ENCODE measurements at regions not wholly inside any gene's neighbourhood (a gene's known extent, or its start where the extent isn't known, plus 50 kb on each side); places are given as distances from the start of the nearest gene placed in this dataset.

- Histone ChIP-seq H3K27me3 (ENCODE audit: control insufficient read depth in 4 of 4, insufficient read depth in 4 of 4, low read length in 3 of 4) (no peaks in the 10 kb centered on the region), H3K9me3 (ENCODE audit: control insufficient read depth in 4 of 4, low read length in 3 of 4) (no peaks in the 10 kb centered on the region), H3K36me3 (ENCODE audit: control insufficient read depth in 4 of 4, insufficient read depth in 3 of 4, low read depth in 1 of 4, low read length in 3 of 4) (no peaks in the 10 kb centered on the region), H3K9ac (ENCODE audit: low read depth in 1 of 2, low read length in 2 of 2) (no peak overlapping the region), H3K4me3 (ENCODE audit: low read depth in 1 of 3, low read length in 3 of 3) (no peak overlapping the region), H3K4me1 (ENCODE audit: control insufficient read depth in 4 of 4, insufficient read depth in 4 of 4, low read length in 3 of 4) (peaks cover 0 to 6% (median under 1%) of the 10 kb centered on the region in 4 donors), H3K27ac (ENCODE audit: low read depth in 1 of 2, low read length in 2 of 2) (no peak overlapping the region)
- TF ChIP-seq ATF3 (IDR thresholded peaks at IDR 0.05) (no peak), HNF4A (conservative IDR thresholded peaks at IDR 0.05) (no peak), ZBTB33 (IDR thresholded peaks at IDR 0.05) (no peak), TAF1 (conservative IDR thresholded peaks at IDR 0.05) (no peak), CTCF (IDR thresholded peaks at IDR 0.05; ENCODE audit: low read depth, low read length, missing input control) (no peak), NR2F2 (IDR thresholded peaks at IDR 0.05) (no peak), FOXA1 (IDR thresholded peaks at IDR 0.05) (no peak), GABPA (IDR thresholded peaks at IDR 0.05 in 1 of 2, conservative IDR thresholded peaks at IDR 0.05 in 1 of 2) (no peak), REST (IDR thresholded peaks at IDR 0.05) (no peak), YY1 (IDR thresholded peaks at IDR 0.05) (no peak), JUND (IDR thresholded peaks at IDR 0.05) (no peak), FOXA2 (IDR thresholded peaks at IDR 0.05) (no peak)
- WGBS: 59% methylated on average over 4 of the region's 4 CpGs
- no peak for DNase-seq (ENCODE audit: low spot score)
Measured at GRCh38 chr3:191721390-191721861, 260.5 kb downstream of the PYDC2 start.

- peaks cover 0 to 6% (median 2%) of the 10 kb centered on the region in 4 donors for H3K4me1 ChIP-seq (ENCODE audit: control insufficient read depth in 4 of 4, insufficient read depth in 4 of 4, low read length in 3 of 4)
- H3K4me3 ChIP-seq (ENCODE audit: low read depth in 1 of 3, low read length in 3 of 3): no peak overlapping the region
- no peaks in the 10 kb centered on the region for H3K9me3 ChIP-seq (ENCODE audit: control insufficient read depth in 4 of 4, low read length in 3 of 4)
- no peak overlapping the region for H3K9ac ChIP-seq (ENCODE audit: low read depth in 1 of 2, low read length in 2 of 2)
- no peak overlapping the region for H3K27ac ChIP-seq (ENCODE audit: low read depth in 1 of 2, low read length in 2 of 2)
- DNase-seq (ENCODE audit: low spot score): no peak
- 6% methylated on average over 1 of the region's 1 CpG for WGBS
- no peaks in the 10 kb centered on the region for H3K27me3 ChIP-seq (ENCODE audit: control insufficient read depth in 4 of 4, insufficient read depth in 4 of 4, low read length in 3 of 4)
- no peaks in the 10 kb centered on the region for H3K36me3 ChIP-seq (ENCODE audit: control insufficient read depth in 4 of 4, insufficient read depth in 3 of 4, low read depth in 1 of 4, low read length in 3 of 4)
- TF ChIP-seq EGR1 (IDR thresholded peaks at IDR 0.05; ENCODE audit: low read depth in 2 of 2) (no peak), ZBTB33 (IDR thresholded peaks at IDR 0.05) (no peak), FOXA2 (IDR thresholded peaks at IDR 0.05) (no peak), MAX (IDR thresholded peaks at IDR 0.05) (no peak), TAF1 (conservative IDR thresholded peaks at IDR 0.05) (no peak), GABPA (IDR thresholded peaks at IDR 0.05 in 1 of 2, conservative IDR thresholded peaks at IDR 0.05 in 1 of 2) (no peak), YY1 (IDR thresholded peaks at IDR 0.05) (no peak), REST (IDR thresholded peaks at IDR 0.05) (no peak), RXRA (IDR thresholded peaks at IDR 0.05) (no peak), ATF3 (IDR thresholded peaks at IDR 0.05) (no peak), JUND (IDR thresholded peaks at IDR 0.05) (no peak), SP1 (IDR thresholded peaks at IDR 0.05) (no peak), FOXA1 (IDR thresholded peaks at IDR 0.05) (no peak), HNF4G (IDR thresholded peaks at IDR 0.05) (no peak), HNF4A (conservative IDR thresholded peaks at IDR 0.05) (no peak)
Measured at GRCh38 chr3:191721990-191722389, 261.0 kb downstream of the PYDC2 start.

Data from liver (tissue), 8 donors.